Fibroblast of lung (primary cell): ENCODE measurements at regions not wholly inside any gene's neighbourhood (a gene's known extent, or its start where the extent isn't known, plus 50 kb on each side); places are given as distances from the start of the nearest gene placed in this dataset.

Experiments used
- DNase-seq, 2 donors: peaks; one replicate each; pipeline versions ENCODE4 v3.0.0 to v3.0.0-alpha.2; 2010; ENCODE audit warnings: low read depth in 2 of 2
- H2AFZ ChIP-seq: 2 replicates; pipeline ENCODE4 v1.5.1; 2012; ENCODE audit warnings: low read length, control low read depth, inconsistent platforms
- H3K27ac ChIP-seq: 2 replicates; pipeline ENCODE4 v1.5.1; 2011; ENCODE audit warnings: low read length, control low read depth; ENCODE audit not compliant: insufficient read depth
- H3K27me3 ChIP-seq: 2 replicates; pipeline ENCODE4 v1.5.1; 2011; ENCODE audit warnings: mild to moderate bottlenecking, low read length; ENCODE audit not compliant: control insufficient read depth, insufficient read depth
- H3K36me3 ChIP-seq: 2 replicates; pipeline ENCODE4 v1.5.1; 2011; ENCODE audit warnings: low read length; ENCODE audit not compliant: control insufficient read depth, insufficient read depth
- H3K4me1 ChIP-seq: 2 replicates; pipeline ENCODE4 v1.5.1; 2011; ENCODE audit warnings: low read length; ENCODE audit not compliant: control insufficient read depth, insufficient read depth; ENCODE audit errors: extremely low read depth
- H3K4me2 ChIP-seq: 2 replicates; pipeline ENCODE4 v1.5.1; 2011; ENCODE audit warnings: low read length, control low read depth; ENCODE audit not compliant: insufficient read depth; ENCODE audit errors: extremely low read depth
- H3K4me3 ChIP-seq, 4 experiments: fragments of 200-600 bp in 1 of 4; sonication (generic) in 1 of 4; replicated peaks in 1 of 4; 2 replicates each; pipeline ENCODE4 v1.5.1; 2011 to 2016; ENCODE audit warnings: low read length in 4 of 4, low read depth in 3 of 4, mild to moderate bottlenecking in 3 of 4, control low read depth in 2 of 4, inconsistent platforms in 1 of 4, mixed read lengths in 1 of 4; ENCODE audit not compliant: insufficient read depth in 1 of 4; ENCODE audit errors: control extremely low read depth in 1 of 4
- H3K79me2 ChIP-seq: 2 replicates; pipeline ENCODE4 v1.5.1; 2012; ENCODE audit warnings: mild to moderate bottlenecking, low read length, inconsistent platforms; ENCODE audit not compliant: control insufficient read depth, insufficient read depth
- H3K9ac ChIP-seq: 2 replicates; pipeline ENCODE4 v1.5.1; 2011; ENCODE audit warnings: mild to moderate bottlenecking, low read length, control low read depth; ENCODE audit not compliant: insufficient read depth
- H3K9me3 ChIP-seq: 2 replicates; pipeline ENCODE4 v1.5.1; 2012; ENCODE audit warnings: low read depth, low read length; ENCODE audit not compliant: control insufficient read depth, insufficient read depth
- H4K20me1 ChIP-seq: 2 replicates; pipeline ENCODE4 v1.5.1; 2011; ENCODE audit warnings: low read length; ENCODE audit not compliant: control insufficient read depth, insufficient read depth; ENCODE audit errors: extremely low read depth
- EZH2 ChIP-seq: IDR thresholded peaks from 2 replicates; pipeline ENCODE4 v1.5.1; 2012; ENCODE audit warnings: low read length, control low read depth, mild to moderate bottlenecking; ENCODE audit errors: missing control alignments
- TF ChIP-seq, protein P1 (sequence below), 2 donors: IDR thresholded peaks in 1 of 2; conservative IDR thresholded peaks in 1 of 2; 1 replicate in 1 of 2; 2 replicates in 1 of 2; pipeline ENCODE4 v1.5.1; 2011 to 2012; ENCODE audit warnings: low read length in 2 of 2, control low read depth in 1 of 2, inconsistent platforms in 1 of 2, low read depth in 1 of 2, mild to moderate bottlenecking in 1 of 2

DNA sequence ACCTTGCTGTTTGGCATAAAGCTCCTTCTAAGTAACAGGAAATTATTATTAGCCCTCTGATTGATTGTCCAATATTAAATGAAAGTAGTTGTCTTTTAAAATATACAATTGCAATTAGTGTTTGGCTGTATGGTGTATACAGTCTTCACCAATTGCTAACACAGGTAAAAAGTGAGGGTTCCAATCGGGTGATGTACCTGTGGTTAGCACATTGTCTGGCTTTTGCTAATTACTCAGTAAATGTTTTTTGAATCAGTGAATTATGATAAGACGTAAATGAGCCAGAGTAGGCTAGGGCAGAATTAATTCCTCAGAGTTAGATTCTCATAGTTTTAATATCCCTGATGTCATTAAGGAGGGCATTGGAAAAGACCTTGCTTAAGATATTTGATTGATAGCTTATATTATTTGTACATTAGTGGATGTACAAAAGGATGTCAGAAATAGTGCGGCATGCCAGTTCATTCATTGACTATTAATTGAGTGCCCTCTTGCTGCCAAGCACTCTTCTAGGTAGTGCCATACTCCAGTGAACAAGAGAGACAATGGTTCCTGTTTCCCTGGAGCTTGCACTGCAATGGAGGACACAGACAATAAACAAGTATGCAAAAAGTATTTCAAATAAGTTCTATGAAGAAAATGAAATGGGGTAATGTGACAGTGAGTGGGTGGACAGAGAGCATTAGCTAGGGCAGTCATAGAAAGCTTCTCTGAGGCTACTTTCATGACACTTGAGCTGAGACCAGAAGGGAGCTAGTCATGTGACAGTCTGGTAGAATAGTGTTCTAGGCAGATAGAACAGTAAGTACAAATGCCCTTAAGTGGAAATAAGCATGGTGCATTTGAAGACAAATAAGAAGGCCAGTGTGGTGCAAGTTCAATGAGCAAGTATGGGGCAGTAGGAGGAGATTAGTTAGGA is 205.9 kb upstream of the CASK start:
- Histone ChIP-seq H3K4me1 (no peaks in the 10 kb centered on the region), H4K20me1 (no peaks in the 10 kb centered on the region), H3K27me3 (no peaks in the 10 kb centered on the region), H3K4me3 (no peak overlapping the region), H3K36me3 (no peaks in the 10 kb centered on the region), H3K9ac (no peak overlapping the region), H3K79me2 (no peaks in the 10 kb centered on the region), H3K4me2 (no peak overlapping the region), H2AFZ (no peak overlapping the region), H3K27ac (no peak overlapping the region), H3K9me3 (no peaks in the 10 kb centered on the region)
- TF ChIP-seq, protein P1, sequence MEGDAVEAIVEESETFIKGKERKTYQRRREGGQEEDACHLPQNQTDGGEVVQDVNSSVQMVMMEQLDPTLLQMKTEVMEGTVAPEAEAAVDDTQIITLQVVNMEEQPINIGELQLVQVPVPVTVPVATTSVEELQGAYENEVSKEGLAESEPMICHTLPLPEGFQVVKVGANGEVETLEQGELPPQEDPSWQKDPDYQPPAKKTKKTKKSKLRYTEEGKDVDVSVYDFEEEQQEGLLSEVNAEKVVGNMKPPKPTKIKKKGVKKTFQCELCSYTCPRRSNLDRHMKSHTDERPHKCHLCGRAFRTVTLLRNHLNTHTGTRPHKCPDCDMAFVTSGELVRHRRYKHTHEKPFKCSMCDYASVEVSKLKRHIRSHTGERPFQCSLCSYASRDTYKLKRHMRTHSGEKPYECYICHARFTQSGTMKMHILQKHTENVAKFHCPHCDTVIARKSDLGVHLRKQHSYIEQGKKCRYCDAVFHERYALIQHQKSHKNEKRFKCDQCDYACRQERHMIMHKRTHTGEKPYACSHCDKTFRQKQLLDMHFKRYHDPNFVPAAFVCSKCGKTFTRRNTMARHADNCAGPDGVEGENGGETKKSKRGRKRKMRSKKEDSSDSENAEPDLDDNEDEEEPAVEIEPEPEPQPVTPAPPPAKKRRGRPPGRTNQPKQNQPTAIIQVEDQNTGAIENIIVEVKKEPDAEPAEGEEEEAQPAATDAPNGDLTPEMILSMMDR (conservative IDR thresholded peaks at IDR 0.05 in 1 of 2, IDR thresholded peaks at IDR 0.05 in 1 of 2; ENCODE audit: low read depth in 1 of 2, low read length in 2 of 2) = no peak
- TF ChIP-seq EZH2 = no peak
- DNase-seq = no peak

- no peaks in the 10 kb centered on the region for H4K20me1 ChIP-seq
- no peak for DNase-seq
- H2AFZ ChIP-seq = no peak overlapping the region
- H3K4me2 ChIP-seq = no peak overlapping the region
- no peak for TF ChIP-seq EZH2
- TF ChIP-seq, protein P1 (conservative IDR thresholded peaks at IDR 0.05 in 1 of 2, IDR thresholded peaks at IDR 0.05 in 1 of 2; ENCODE audit: low read depth in 1 of 2, low read length in 2 of 2) = no peak
- H3K4me1 ChIP-seq = no peaks in the 10 kb centered on the region
- H3K4me3 ChIP-seq = no peak overlapping the region
- no peaks in the 10 kb centered on the region for H3K79me2 ChIP-seq
- H3K9ac ChIP-seq = no peak overlapping the region
- no peaks in the 10 kb centered on the region for H3K36me3 ChIP-seq
- no peak overlapping the region for H3K27ac ChIP-seq
- no peaks in the 10 kb centered on the region for H3K27me3 ChIP-seq
- H3K9me3 ChIP-seq = no peaks in the 10 kb centered on the region
Observed at GRCh38 chrX:42128587-42128986, 205.2 kb upstream of the CASK start.

DNA sequence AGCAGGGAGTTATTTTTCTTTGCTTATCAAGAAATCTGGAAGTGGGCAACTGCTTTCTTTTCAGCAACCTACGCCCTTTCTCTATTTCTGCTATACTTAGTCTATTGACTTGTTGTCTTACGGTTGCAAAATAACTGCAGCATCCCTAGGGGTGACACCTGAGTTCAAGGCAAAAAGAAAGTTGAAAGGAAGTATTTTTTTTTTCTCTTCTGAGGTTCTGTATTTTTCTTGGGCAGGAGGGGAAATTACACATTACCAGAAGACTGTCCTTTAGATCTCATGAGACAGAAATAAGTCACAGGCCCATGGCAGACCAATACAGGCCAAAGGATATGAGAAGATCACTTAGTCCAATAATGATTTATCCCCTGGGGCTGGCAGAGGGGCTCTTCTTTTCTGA is 204.7 kb upstream of the CASK start:
- H3K36me3 ChIP-seq = no peaks in the 10 kb centered on the region
- H3K27me3 ChIP-seq = no peaks in the 10 kb centered on the region
- no peak overlapping the region for H2AFZ ChIP-seq
- DNase-seq = no peak
- no peaks in the 10 kb centered on the region for H3K4me1 ChIP-seq
- H3K9ac ChIP-seq = no peak overlapping the region
- TF ChIP-seq EZH2 = no peak
- TF ChIP-seq, protein P1 (conservative IDR thresholded peaks at IDR 0.05 in 1 of 2, IDR thresholded peaks at IDR 0.05 in 1 of 2; ENCODE audit: low read depth in 1 of 2, low read length in 2 of 2) = no peak
- H3K9me3 ChIP-seq = no peaks in the 10 kb centered on the region
- H3K4me2 ChIP-seq = no peak overlapping the region
- no peak overlapping the region for H3K4me3 ChIP-seq
- no peak overlapping the region for H3K27ac ChIP-seq
- H3K79me2 ChIP-seq = no peaks in the 10 kb centered on the region
- H4K20me1 ChIP-seq = no peaks in the 10 kb centered on the region
